Loucy (cell line): ENCODE measurements at regions not wholly inside any gene's neighbourhood (a gene's known extent, or its start where the extent isn't known, plus 50 kb on each side); places are given as distances from the start of the nearest gene placed in this dataset.

Experiments used
- EZH2phosphoT487 ChIP-seq: fragments of 200-600 bp; IDR thresholded peaks from 2 replicates; pipeline ENCODE4 v1.6.1; 2018; ENCODE audit warnings: antibody characterized with exemption, mild to moderate bottlenecking, moderate library complexity, borderline replicate concordance
- TF ChIP-seq, protein P1 (sequence below): fragments of 200-600 bp; sonication (generic); conservative IDR thresholded peaks from 2 replicates; pipeline ENCODE4 v1.5.1; 2014; ENCODE audit warnings: mild to moderate bottlenecking, antibody characterized with exemption, low read length

DNA sequence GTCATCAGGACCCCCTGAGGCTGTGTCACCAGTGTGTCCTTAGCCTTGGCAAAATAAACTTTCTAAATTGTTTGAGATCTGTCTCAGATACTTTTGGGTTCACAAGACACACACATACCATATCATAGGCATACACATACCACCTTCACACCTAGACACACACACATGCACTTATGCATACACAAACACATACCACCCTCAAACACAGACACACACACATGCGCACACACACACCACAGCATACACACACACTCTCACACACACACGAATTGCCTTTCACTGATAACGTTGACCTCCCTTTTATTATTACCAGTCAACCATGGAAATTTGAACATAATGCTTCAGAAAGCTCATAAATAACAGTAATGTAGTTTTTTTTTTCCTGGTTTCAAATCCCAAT is 108.6 kb upstream of the MYLIP start:
- TF ChIP-seq, protein P1, sequence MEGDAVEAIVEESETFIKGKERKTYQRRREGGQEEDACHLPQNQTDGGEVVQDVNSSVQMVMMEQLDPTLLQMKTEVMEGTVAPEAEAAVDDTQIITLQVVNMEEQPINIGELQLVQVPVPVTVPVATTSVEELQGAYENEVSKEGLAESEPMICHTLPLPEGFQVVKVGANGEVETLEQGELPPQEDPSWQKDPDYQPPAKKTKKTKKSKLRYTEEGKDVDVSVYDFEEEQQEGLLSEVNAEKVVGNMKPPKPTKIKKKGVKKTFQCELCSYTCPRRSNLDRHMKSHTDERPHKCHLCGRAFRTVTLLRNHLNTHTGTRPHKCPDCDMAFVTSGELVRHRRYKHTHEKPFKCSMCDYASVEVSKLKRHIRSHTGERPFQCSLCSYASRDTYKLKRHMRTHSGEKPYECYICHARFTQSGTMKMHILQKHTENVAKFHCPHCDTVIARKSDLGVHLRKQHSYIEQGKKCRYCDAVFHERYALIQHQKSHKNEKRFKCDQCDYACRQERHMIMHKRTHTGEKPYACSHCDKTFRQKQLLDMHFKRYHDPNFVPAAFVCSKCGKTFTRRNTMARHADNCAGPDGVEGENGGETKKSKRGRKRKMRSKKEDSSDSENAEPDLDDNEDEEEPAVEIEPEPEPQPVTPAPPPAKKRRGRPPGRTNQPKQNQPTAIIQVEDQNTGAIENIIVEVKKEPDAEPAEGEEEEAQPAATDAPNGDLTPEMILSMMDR, result no peak
- TF ChIP-seq EZH2phosphoT487, result no peak
